Kidney (tissue), 13 donors: ENCODE measurements at regions not wholly inside any gene's neighbourhood (a gene's known extent, or its start where the extent isn't known, plus 50 kb on each side); places are given as distances from the start of the nearest gene placed in this dataset.

Experiments used
- DNase-seq, 5 donors: peaks; one replicate each; pipeline ENCODE4 v3.0.0-alpha.2; 2013 to 2020
- FAIRE-seq: peaks from 2 replicates; lab custom pipeline; 2012; peaks lifted over from hg19 to GRCh38; lab: Jason Lieb, UNC
- H3K27ac ChIP-seq, 2 donors: one replicate each; pipeline ENCODE4 v1.7.0; 2013; ENCODE audit warnings: low read depth in 2 of 2, low read length in 2 of 2, inconsistent platforms in 1 of 2
- H3K27me3 ChIP-seq: one replicate; pipeline ENCODE4 v1.7.1; 2013; ENCODE audit warnings: low read length, inconsistent platforms; ENCODE audit not compliant: control insufficient read depth, insufficient read depth
- H3K36me3 ChIP-seq, 3 donors: one replicate each; pipeline versions ENCODE4 v1.7.0 to v1.7.1; 2013; ENCODE audit warnings: low read length in 3 of 3, control low read depth in 1 of 3, inconsistent platforms in 1 of 3; ENCODE audit not compliant: insufficient read depth in 3 of 3, control insufficient read depth in 2 of 3
- H3K4me1 ChIP-seq, 3 donors: one replicate each; pipeline versions ENCODE4 v1.7.0 to v1.7.1; 2013; ENCODE audit warnings: low read length in 3 of 3, inconsistent platforms in 1 of 3, low read depth in 1 of 3; ENCODE audit not compliant: control insufficient read depth in 2 of 3, insufficient read depth in 2 of 3
- H3K4me3 ChIP-seq, 3 donors: one replicate each; pipeline versions ENCODE4 v1.7.0 to v1.8.1; 2013; ENCODE audit warnings: low read length in 3 of 3, control low read depth in 1 of 3, inconsistent platforms in 1 of 3
- H3K9ac ChIP-seq, 3 donors: one replicate each; pipeline versions ENCODE4 v1.7.0 to v1.7.1; 2013; ENCODE audit warnings: low read length in 3 of 3, control low read depth in 1 of 3, inconsistent platforms in 1 of 3
- H3K9me3 ChIP-seq, 3 donors: one replicate each; pipeline versions ENCODE4 v1.7.0 to v1.7.1; 2013; ENCODE audit warnings: low read length in 3 of 3, control low read depth in 1 of 3, inconsistent platforms in 1 of 3; ENCODE audit not compliant: control insufficient read depth in 2 of 3, insufficient read depth in 1 of 3
- intact Hi-C: fragments of 100-400 bp; cut with DNase I; formaldehyde crosslinking; loops from one replicate; pipeline ENCODE4 v1.11.1; 2022
- TF ChIP-seq, protein P1 (sequence below): IDR thresholded peaks from 3 replicates; pipeline ENCODE4 v1.5.1; 2012; ENCODE audit warnings: mild to moderate bottlenecking, moderate library complexity, borderline replicate concordance; ENCODE audit not compliant: insufficient read depth; ENCODE audit errors: extremely low read depth
- donor health status: control.
- donor health status: control.
- donor health status: control.
- donor health status: control.
- donor health status: control.
- donor health status: DM: yes; HTN: yes; CAD: no.
- donor health status: Normal renal cell carcinoma (clear cell type).

DNA sequence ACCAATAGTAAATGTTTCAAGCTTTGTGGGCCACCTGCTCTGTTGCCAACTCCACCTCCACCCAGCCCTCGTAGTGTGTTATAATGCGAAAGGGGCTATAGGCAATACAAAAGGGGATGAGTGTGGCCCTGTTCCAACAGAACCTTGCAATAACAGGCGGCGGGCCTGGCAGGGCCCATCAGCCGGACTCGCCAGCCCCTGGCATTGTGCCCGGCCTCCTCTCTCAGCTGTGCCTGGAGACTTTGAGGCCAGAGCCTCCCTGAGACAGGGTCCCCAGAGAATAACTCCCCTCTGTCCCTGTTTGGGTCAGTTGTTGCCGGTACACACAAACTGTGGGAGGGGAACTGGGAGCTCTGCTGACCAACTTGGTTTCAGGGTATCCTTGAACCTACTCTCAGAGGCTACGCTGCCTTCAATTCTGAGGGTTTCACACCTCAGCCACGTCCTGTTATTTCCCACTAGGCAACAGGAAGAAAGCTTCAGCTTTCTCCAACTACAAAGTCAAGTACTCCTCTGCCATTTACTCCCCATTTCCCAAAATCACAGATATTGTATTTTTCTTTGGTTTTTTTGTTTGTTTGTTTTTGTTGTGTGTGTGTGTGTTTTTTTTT is 58.0 kb upstream of the ZNF236 start:
- TF ChIP-seq, protein P1, sequence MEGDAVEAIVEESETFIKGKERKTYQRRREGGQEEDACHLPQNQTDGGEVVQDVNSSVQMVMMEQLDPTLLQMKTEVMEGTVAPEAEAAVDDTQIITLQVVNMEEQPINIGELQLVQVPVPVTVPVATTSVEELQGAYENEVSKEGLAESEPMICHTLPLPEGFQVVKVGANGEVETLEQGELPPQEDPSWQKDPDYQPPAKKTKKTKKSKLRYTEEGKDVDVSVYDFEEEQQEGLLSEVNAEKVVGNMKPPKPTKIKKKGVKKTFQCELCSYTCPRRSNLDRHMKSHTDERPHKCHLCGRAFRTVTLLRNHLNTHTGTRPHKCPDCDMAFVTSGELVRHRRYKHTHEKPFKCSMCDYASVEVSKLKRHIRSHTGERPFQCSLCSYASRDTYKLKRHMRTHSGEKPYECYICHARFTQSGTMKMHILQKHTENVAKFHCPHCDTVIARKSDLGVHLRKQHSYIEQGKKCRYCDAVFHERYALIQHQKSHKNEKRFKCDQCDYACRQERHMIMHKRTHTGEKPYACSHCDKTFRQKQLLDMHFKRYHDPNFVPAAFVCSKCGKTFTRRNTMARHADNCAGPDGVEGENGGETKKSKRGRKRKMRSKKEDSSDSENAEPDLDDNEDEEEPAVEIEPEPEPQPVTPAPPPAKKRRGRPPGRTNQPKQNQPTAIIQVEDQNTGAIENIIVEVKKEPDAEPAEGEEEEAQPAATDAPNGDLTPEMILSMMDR = no peak
- DNase-seq = no peak
- Histone ChIP-seq H3K27me3 (no peaks in the 10 kb centered on the region), H3K9ac (no peak overlapping the region), H3K9me3 (no peaks in the 10 kb centered on the region), H3K27ac (no peak overlapping the region), H3K4me3 (no peak overlapping the region), H3K36me3 (no peaks in the 10 kb centered on the region), H3K4me1 (no peaks in the 10 kb centered on the region)
- FAIRE-seq = no peak
- intact Hi-C loops = no loop called here

GRCh38 chr18:76759056-76759455 is 63.3 kb upstream of the ZNF236 start:
- no peaks in the 10 kb centered on the region for H3K4me1 ChIP-seq
- H3K27me3 ChIP-seq = no peaks in the 10 kb centered on the region
- H3K9ac ChIP-seq = no peak overlapping the region
- no peak overlapping the region for H3K27ac ChIP-seq
- DNase-seq (no peak), FAIRE-seq (no peak)
- TF ChIP-seq, protein P1 = no peak
- no peaks in the 10 kb centered on the region for H3K9me3 ChIP-seq
- no peak overlapping the region for H3K4me3 ChIP-seq
- H3K36me3 ChIP-seq = no peaks in the 10 kb centered on the region
- intact Hi-C loops = no loop called here

- H3K9ac ChIP-seq = no peak overlapping the region
- FAIRE-seq (no peak), DNase-seq (no peak)
- H3K9me3 ChIP-seq = no peaks in the 10 kb centered on the region
- no peaks in the 10 kb centered on the region for H3K36me3 ChIP-seq
- no peaks in the 10 kb centered on the region for H3K27me3 ChIP-seq
- no peak overlapping the region for H3K4me3 ChIP-seq
- H3K27ac ChIP-seq = no peak overlapping the region
- intact Hi-C loops = no loop called here
- H3K4me1 ChIP-seq = no peaks in the 10 kb centered on the region
- TF ChIP-seq, protein P1 = no peak
Measured at GRCh38 chr18:76757925-76758324, 64.4 kb upstream of the ZNF236 start.

DNA sequence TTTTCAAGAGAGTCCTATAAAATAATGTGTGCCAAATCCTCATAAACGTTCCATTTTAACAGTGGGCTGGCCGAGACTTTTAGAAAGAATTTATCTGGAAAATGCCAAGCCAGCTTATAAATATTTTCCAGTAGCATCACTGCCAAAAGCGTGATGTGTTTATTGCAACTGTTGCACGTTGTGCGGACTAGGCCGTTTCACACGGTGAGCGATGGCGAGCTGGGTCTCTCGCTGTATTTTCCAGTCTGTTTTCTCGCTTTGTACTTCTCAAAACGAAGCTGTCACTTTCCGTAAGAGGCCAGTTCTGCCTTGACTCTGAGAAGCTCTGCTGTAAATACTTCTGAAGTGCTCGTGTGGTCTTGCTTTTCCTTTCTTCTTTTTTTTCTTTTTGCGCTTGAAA is 65.0 kb upstream of the ZNF236 start:
- Histone ChIP-seq H3K36me3 (no peaks in the 10 kb centered on the region), H3K27ac (no peak overlapping the region), H3K9me3 (peaks cover 0 to 1% (median 0%) of the 10 kb centered on the region in 3 donors), H3K27me3 (no peaks in the 10 kb centered on the region), H3K4me3 (no peak overlapping the region), H3K9ac (no peak overlapping the region), H3K4me1 (no peaks in the 10 kb centered on the region)
- DNase-seq = peak in 1 of 5 donors; percentile 24
- no peak for FAIRE-seq
- TF ChIP-seq, protein P1 = no peak
- intact Hi-C loops = no loop called here
